Activated T-helper 9 cell treated with anti-CD3 and anti-CD28 coated beads, Interleukin-2, amount 50 U/mL, for 16 hours (primary cell): ENCODE measurements at regions not wholly inside any gene's neighbourhood (a gene's known extent, or its start where the extent isn't known, plus 50 kb on each side); places are given as distances from the start of the nearest gene placed in this dataset.
"Not testable (repeated sequence)": the region's sequence is repeated elsewhere in the genome, so short reads cannot be mapped to it uniquely, and the experiment has no call there.

Source experiments
- DNase-seq: peaks from one replicate; pipeline ENCODE4 v3.0.0-alpha.2; 2020; ENCODE audit warnings: low read depth

- DNase-seq: no peak
Observed at GRCh38 chr13:88235441-88235840, 564.3 kb downstream of the SLITRK5 start.

- no peak for DNase-seq
Observed at GRCh38 chr13:88246239-88246638, 575.1 kb downstream of the SLITRK5 start.

- DNase-seq: no peak
Observed at GRCh38 chr13:88248393-88248792, 577.2 kb downstream of the SLITRK5 start.

- DNase-seq: no peak
Observed at GRCh38 chr13:88257706-88258105, 586.5 kb downstream of the SLITRK5 start.

GRCh38 chr13:88263808-88264207 is 592.6 kb downstream of the SLITRK5 start:
- DNase-seq: no peak

GRCh38 chr13:88281841-88282240 is 610.7 kb downstream of the SLITRK5 start:
- DNase-seq: no peak

- no peak for DNase-seq
Observed at GRCh38 chr13:88285329-88285728, 614.2 kb downstream of the SLITRK5 start.

- no peak for DNase-seq
Observed at GRCh38 chr13:88288326-88288725, 617.2 kb downstream of the SLITRK5 start.

- not testable (repeated sequence) for DNase-seq
Observed at GRCh38 chr13:88291731-88292130, 620.6 kb downstream of the SLITRK5 start.

GRCh38 chr13:88294368-88294767 is 623.2 kb downstream of the SLITRK5 start:
- no peak for DNase-seq

GRCh38 chr13:88303157-88303556 is 632.0 kb downstream of the SLITRK5 start:
- no peak for DNase-seq

- DNase-seq: no peak
Observed at GRCh38 chr13:88303605-88304004, 632.4 kb downstream of the SLITRK5 start.

- no peak for DNase-seq
Observed at GRCh38 chr13:88314496-88314895, 643.3 kb downstream of the SLITRK5 start.

- no peak for DNase-seq
Observed at GRCh38 chr13:88329066-88329465, 657.9 kb downstream of the SLITRK5 start.

- no peak for DNase-seq
Observed at GRCh38 chr13:88339271-88339741, 668.1 kb downstream of the SLITRK5 start.

GRCh38 chr13:88345171-88345847 is 674.1 kb downstream of the SLITRK5 start:
- DNase-seq: no peak

GRCh38 chr13:88360761-88361160 is 689.6 kb downstream of the SLITRK5 start:
- no peak for DNase-seq

- no peak for DNase-seq
Observed at GRCh38 chr13:88369866-88370265, 698.7 kb downstream of the SLITRK5 start.

- no peak for DNase-seq
Observed at GRCh38 chr13:88376760-88377388, 705.7 kb downstream of the SLITRK5 start.

GRCh38 chr13:88377852-88378251 is 706.7 kb downstream of the SLITRK5 start:
- no peak for DNase-seq

- DNase-seq: no peak
Observed at GRCh38 chr13:88384542-88384941, 713.4 kb downstream of the SLITRK5 start.

GRCh38 chr13:88395804-88396203 is 724.6 kb downstream of the SLITRK5 start:
- no peak for DNase-seq

GRCh38 chr13:88411696-88412095 is 740.5 kb downstream of the SLITRK5 start:
- DNase-seq: no peak

GRCh38 chr13:88417801-88418200 is 746.6 kb downstream of the SLITRK5 start:
- no peak for DNase-seq
